ENCODE measurements at regions not wholly inside any gene's neighbourhood (a gene's known extent, or its start where the extent isn't known, plus 50 kb on each side); places are given as distances from the start of the nearest gene placed in this dataset.

DNA sequence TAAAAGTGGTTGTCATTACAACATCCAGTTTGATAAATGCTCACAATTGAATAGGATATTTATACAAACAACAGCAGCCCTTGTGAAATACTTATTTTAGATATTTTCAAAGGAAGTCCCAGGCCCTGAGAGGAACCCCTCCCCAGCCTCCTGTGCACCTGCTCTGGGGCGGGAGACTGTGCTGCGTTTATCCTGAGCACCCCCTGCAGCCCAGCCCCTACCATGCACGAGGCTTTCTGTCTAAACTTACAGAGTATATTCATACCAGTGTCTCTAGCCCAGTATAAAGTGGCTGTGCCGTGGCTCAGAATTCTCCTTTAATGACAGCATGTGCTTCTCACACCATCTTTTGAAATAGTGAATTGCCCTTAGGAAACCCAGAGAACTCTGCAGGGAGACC is 1084.3 kb downstream of the TMEM121 start:
- TF ChIP-seq, protein P1, sequence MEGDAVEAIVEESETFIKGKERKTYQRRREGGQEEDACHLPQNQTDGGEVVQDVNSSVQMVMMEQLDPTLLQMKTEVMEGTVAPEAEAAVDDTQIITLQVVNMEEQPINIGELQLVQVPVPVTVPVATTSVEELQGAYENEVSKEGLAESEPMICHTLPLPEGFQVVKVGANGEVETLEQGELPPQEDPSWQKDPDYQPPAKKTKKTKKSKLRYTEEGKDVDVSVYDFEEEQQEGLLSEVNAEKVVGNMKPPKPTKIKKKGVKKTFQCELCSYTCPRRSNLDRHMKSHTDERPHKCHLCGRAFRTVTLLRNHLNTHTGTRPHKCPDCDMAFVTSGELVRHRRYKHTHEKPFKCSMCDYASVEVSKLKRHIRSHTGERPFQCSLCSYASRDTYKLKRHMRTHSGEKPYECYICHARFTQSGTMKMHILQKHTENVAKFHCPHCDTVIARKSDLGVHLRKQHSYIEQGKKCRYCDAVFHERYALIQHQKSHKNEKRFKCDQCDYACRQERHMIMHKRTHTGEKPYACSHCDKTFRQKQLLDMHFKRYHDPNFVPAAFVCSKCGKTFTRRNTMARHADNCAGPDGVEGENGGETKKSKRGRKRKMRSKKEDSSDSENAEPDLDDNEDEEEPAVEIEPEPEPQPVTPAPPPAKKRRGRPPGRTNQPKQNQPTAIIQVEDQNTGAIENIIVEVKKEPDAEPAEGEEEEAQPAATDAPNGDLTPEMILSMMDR (IDR thresholded peaks at IDR 0.05) = no peak
- no peak for TF ChIP-seq POLR2A (IDR thresholded peaks at IDR 0.05)
